RWPE2 (cell line): ENCODE measurements at regions not wholly inside any gene's neighbourhood (a gene's known extent, or its start where the extent isn't known, plus 50 kb on each side); places are given as distances from the start of the nearest gene placed in this dataset.

Experiments
- ATAC-seq: fragments of 200-7000 bp; cut with Tn5 transposase; 3 replicates; pipeline ENCODE4 v1.9.1; 2021; ENCODE audit warnings: low read depth
- DNase-seq: peaks from one replicate; pipeline ENCODE4 v3.0.0-alpha.2; 2020; ENCODE audit warnings: low spot score
- H3K27ac ChIP-seq: fragments of 450-650 bp; 2 replicates; pipeline ENCODE4 v1.5.1; 2017; ENCODE audit warnings: mild to moderate bottlenecking; ENCODE audit not compliant: poor library complexity, severe bottlenecking
- H3K27me3 ChIP-seq: fragments of 250-450 bp; sonication (Bioruptor Pico); 2 replicates; pipeline ENCODE4 v1.5.1; 2021; ENCODE audit warnings: mild to moderate bottlenecking, moderate library complexity; ENCODE audit not compliant: insufficient read depth, poor library complexity, severe bottlenecking
- H3K36me3 ChIP-seq: fragments of 250-450 bp; sonication (Bioruptor Pico); 2 replicates; pipeline ENCODE4 v1.5.1; 2020; ENCODE audit warnings: low read depth, mild to moderate bottlenecking, moderate library complexity
- H3K4me1 ChIP-seq: fragments of 250-450 bp; sonication (Bioruptor Pico); 2 replicates; pipeline ENCODE4 v1.5.1; 2021; ENCODE audit warnings: mild to moderate bottlenecking, moderate library complexity; ENCODE audit not compliant: insufficient read depth, poor library complexity, severe bottlenecking
- H3K4me3 ChIP-seq: fragments of 250-450 bp; sonication (Bioruptor Pico); 2 replicates; pipeline ENCODE4 v1.5.1; 2021; ENCODE audit warnings: mild to moderate bottlenecking, moderate library complexity; ENCODE audit not compliant: severe bottlenecking
- H3K9me3 ChIP-seq: fragments of 250-450 bp; sonication (Bioruptor Pico); 2 replicates; pipeline ENCODE4 v1.5.1; 2021; ENCODE audit warnings: mild to moderate bottlenecking, moderate library complexity; ENCODE audit not compliant: severe bottlenecking
- CTCF ChIP-seq: fragments of 450-650 bp; IDR thresholded peaks from one replicate; pipeline ENCODE4 v1.5.1; 2017; ENCODE audit warnings: mild to moderate bottlenecking, moderate library complexity; ENCODE audit not compliant: poor library complexity, severe bottlenecking

DNA sequence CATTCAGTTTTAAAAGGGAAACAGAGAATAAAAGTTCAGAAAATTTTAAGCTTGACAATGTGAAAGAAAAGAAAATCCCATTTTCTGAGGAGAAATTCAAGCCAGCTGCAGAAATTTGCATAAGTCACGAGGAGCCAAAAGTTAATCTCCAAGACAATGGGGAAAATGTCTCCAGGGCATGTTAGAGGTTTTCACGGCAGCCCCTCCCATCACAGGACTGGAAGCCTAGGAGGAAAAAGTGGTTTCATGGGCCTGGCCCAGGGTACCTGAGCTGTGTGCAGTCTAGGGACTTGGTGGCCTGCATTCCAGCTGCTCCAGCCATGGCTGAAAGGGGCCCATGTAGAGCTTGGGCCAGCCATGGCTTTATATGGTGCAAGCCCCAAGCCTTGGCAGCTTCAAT lies 59.6 kb upstream of the NXPH1 start:
- no peak overlapping the region for H3K4me3 ChIP-seq
- no peaks in the 10 kb centered on the region for H3K9me3 ChIP-seq
- no peaks in the 10 kb centered on the region for H3K4me1 ChIP-seq
- peaks cover 7% of the 10 kb centered on the region for H3K27me3 ChIP-seq
- H3K27ac ChIP-seq, result no peak overlapping the region
- TF ChIP-seq CTCF, result no peak
- H3K36me3 ChIP-seq, result no peaks in the 10 kb centered on the region
- ATAC-seq (no peak), DNase-seq (no peak)

GRCh38 chr7:8378349-8379019 lies 54.9 kb upstream of the NXPH1 start:
- no peaks in the 10 kb centered on the region for H3K36me3 ChIP-seq
- H3K4me1 ChIP-seq, result no peaks in the 10 kb centered on the region
- no peak for ATAC-seq
- H3K4me3 ChIP-seq, result no peak overlapping the region
- peaks cover 6% of the 10 kb centered on the region for H3K27me3 ChIP-seq
- TF ChIP-seq CTCF, result no peak
- no peaks in the 10 kb centered on the region for H3K9me3 ChIP-seq
- H3K27ac ChIP-seq, result no peak overlapping the region
- no peak for DNase-seq

- peaks cover 6% of the 10 kb centered on the region for H3K27me3 ChIP-seq
- no peak overlapping the region for H3K27ac ChIP-seq
- no peaks in the 10 kb centered on the region for H3K36me3 ChIP-seq
- H3K4me3 ChIP-seq, result no peak overlapping the region
- no peak for TF ChIP-seq CTCF
- no peaks in the 10 kb centered on the region for H3K9me3 ChIP-seq
- H3K4me1 ChIP-seq, result no peaks in the 10 kb centered on the region
- ATAC-seq (no peak), DNase-seq (no peak)
These were observed 54.1 kb upstream of the NXPH1 start for GRCh38 chr7:8379264-8379663.

- H3K4me3 ChIP-seq, result no peak overlapping the region
- H3K4me1 ChIP-seq, result no peaks in the 10 kb centered on the region
- H3K27me3 ChIP-seq, result peaks cover 6% of the 10 kb centered on the region
- H3K9me3 ChIP-seq, result no peaks in the 10 kb centered on the region
- DNase-seq, result no peak
- H3K27ac ChIP-seq, result no peak overlapping the region
- no peaks in the 10 kb centered on the region for H3K36me3 ChIP-seq
- ATAC-seq, result no peak
- no peak for TF ChIP-seq CTCF
These were observed 53.3 kb upstream of the NXPH1 start for GRCh38 chr7:8380130-8380529.

GRCh38 chr7:8382004-8382730 lies 51.2 kb upstream of the NXPH1 start:
- H3K27ac ChIP-seq, result no peak overlapping the region
- no peak for ATAC-seq

More at GRCh38 chr7:8382004-8382730, 51.2 kb upstream of the NXPH1 start:
- no peaks in the 10 kb centered on the region for H3K4me1 ChIP-seq
- H3K36me3 ChIP-seq, result no peaks in the 10 kb centered on the region
- H3K27me3 ChIP-seq, result peaks cover 6% of the 10 kb centered on the region
- no peak for TF ChIP-seq CTCF
- no peak for DNase-seq
- no peak overlapping the region for H3K4me3 ChIP-seq
- H3K9me3 ChIP-seq, result no peaks in the 10 kb centered on the region
